ENCODE measurements at regions not wholly inside any gene's neighbourhood (a gene's known extent, or its start where the extent isn't known, plus 50 kb on each side); places are given as distances from the start of the nearest gene placed in this dataset.
A peak's percentile ranks its signal among the peaks of the same experiment; 100 is the strongest.
"Not testable (repeated sequence)": the region's sequence is repeated elsewhere in the genome, so short reads cannot be mapped to it uniquely, and the experiment has no call there.

DNA sequence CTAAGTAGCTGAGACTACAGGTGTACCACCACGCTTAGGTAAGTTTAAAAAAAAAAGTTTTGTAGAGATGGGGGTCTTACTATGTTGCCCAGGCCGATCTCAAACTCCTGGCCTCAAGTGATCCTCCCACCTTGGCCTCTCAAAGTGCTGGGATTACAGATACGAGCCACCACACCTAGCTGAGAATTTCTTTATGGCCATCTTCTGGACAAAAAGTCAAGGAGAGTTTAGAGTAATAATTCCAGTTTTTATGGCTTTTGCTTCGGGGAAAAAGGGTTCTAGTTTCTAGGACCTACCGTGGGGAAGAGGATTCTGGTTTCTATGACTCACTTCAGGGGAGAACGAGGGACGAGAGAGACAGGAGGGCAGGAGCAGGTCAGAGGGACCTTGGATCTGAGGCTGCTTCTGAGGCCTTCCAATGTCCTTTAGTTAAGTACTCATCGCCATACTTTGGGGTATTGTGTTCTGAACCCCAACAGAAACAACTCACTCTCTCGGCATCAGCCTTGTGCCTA, 69.3 kb upstream of the IER3 start:
- H3K9me3 ChIP-seq (ENCODE audit: insufficient read depth, low read length, severe bottlenecking), result no peaks in the 10 kb centered on the region
- H3K4me3 ChIP-seq (ENCODE audit: low read depth in 1 of 2, low read length in 2 of 2), result no peak overlapping the region
- H3K79me2 ChIP-seq (ENCODE audit: insufficient read depth, low read length), result no peaks in the 10 kb centered on the region
- DNase-seq (no peak), ATAC-seq (ENCODE audit: insufficient read depth, low read depth) (no peak)
- H4K20me1 ChIP-seq (ENCODE audit: insufficient read depth, low read length), result no peaks in the 10 kb centered on the region
- no peak overlapping the region for H3K4me2 ChIP-seq (ENCODE audit: insufficient read depth, low read length)
- no peak overlapping the region for H2AFZ ChIP-seq (ENCODE audit: low read depth, low read length)
- no peak overlapping the region for H3K27ac ChIP-seq (ENCODE audit: low read length)
- TF ChIP-seq CTCF (IDR thresholded peaks at IDR 0.05; ENCODE audit: borderline replicate concordance, extremely low read depth, low read length, poor library complexity, severe bottlenecking) (no peak), EZH2 (IDR thresholded peaks at IDR 0.05; ENCODE audit: borderline replicate concordance, low read depth, low read length, severe bottlenecking) (no peak)
- H3K4me1 ChIP-seq (ENCODE audit: insufficient read depth, low read length), result 0 out of 2 replicates have a peak, but pooled peaks cover 5% of the 10 kb centered on the region
- H3K36me3 ChIP-seq (ENCODE audit: insufficient read depth, low read length), result no peaks in the 10 kb centered on the region
- H3K27me3 ChIP-seq (ENCODE audit: insufficient read depth, low read length, poor library complexity), result no peaks in the 10 kb centered on the region
- H3K9ac ChIP-seq (ENCODE audit: low read depth, low read length), result no peak overlapping the region

- H3K79me2 ChIP-seq (ENCODE audit: insufficient read depth, low read length), result no peaks in the 10 kb centered on the region
- TF ChIP-seq EZH2 (IDR thresholded peaks at IDR 0.05; ENCODE audit: borderline replicate concordance, low read depth, low read length, severe bottlenecking) (no peak), CTCF (IDR thresholded peaks at IDR 0.05; ENCODE audit: borderline replicate concordance, extremely low read depth, low read length, poor library complexity, severe bottlenecking) (no peak)
- no peaks in the 10 kb centered on the region for H3K27me3 ChIP-seq (ENCODE audit: insufficient read depth, low read length, poor library complexity)
- H2AFZ ChIP-seq (ENCODE audit: low read depth, low read length), result no peak overlapping the region
- DNase-seq (no peak), ATAC-seq (ENCODE audit: insufficient read depth, low read depth) (0 out of 3 replicates have a peak, but pooled peaks have one; percentile 31)
- H4K20me1 ChIP-seq (ENCODE audit: insufficient read depth, low read length), result no peaks in the 10 kb centered on the region
- H3K9ac ChIP-seq (ENCODE audit: low read depth, low read length), result no peak overlapping the region
- H3K4me2 ChIP-seq (ENCODE audit: insufficient read depth, low read length), result no peak overlapping the region
- H3K4me3 ChIP-seq (ENCODE audit: low read depth in 1 of 2, low read length in 2 of 2), result no peak overlapping the region
- no peaks in the 10 kb centered on the region for H3K9me3 ChIP-seq (ENCODE audit: insufficient read depth, low read length, severe bottlenecking)
- H3K4me1 ChIP-seq (ENCODE audit: insufficient read depth, low read length), result 0 out of 2 replicates have a peak, but pooled peaks cover 5% of the 10 kb centered on the region
- H3K36me3 ChIP-seq (ENCODE audit: insufficient read depth, low read length), result no peaks in the 10 kb centered on the region
- no peak overlapping the region for H3K27ac ChIP-seq (ENCODE audit: low read length)
Measured at GRCh38 chr6:30810813-30811339, 66.5 kb upstream of the IER3 start.

DNA sequence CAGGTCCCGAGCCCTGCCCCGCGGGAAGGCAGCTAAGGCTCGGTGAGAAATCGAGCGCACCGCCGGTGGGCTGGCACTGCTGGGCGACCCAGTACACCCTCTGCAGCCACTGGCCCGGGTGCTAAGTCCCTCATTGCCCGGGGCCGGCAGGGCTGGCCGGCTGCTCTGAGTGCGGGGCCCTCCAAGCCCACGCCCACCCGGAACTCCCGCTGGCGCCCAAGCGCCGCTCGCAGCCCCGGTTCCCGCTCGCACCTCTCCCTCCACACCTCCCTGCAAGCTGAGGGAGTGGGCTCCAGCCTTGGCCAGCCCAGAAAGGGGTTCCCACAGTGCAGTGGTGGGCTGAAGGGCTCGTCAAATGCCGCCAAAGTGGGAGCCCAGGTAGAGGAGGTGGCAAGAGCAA, 63.2 kb upstream of the IER3 start:
- not testable (repeated sequence) for DNase-seq; H3K79me2 ChIP-seq (ENCODE audit: insufficient read depth, low read length); H3K27ac ChIP-seq (ENCODE audit: low read length); H3K27me3 ChIP-seq (ENCODE audit: insufficient read depth, low read length, poor library complexity); H3K4me1 ChIP-seq (ENCODE audit: insufficient read depth, low read length); H3K9me3 ChIP-seq (ENCODE audit: insufficient read depth, low read length, severe bottlenecking); H3K36me3 ChIP-seq (ENCODE audit: insufficient read depth, low read length); H4K20me1 ChIP-seq (ENCODE audit: insufficient read depth, low read length); ATAC-seq (ENCODE audit: insufficient read depth, low read depth); H3K4me2 ChIP-seq (ENCODE audit: insufficient read depth, low read length); H3K4me3 ChIP-seq (ENCODE audit: low read depth in 1 of 2, low read length in 2 of 2); H3K9ac ChIP-seq (ENCODE audit: low read depth, low read length); H2AFZ ChIP-seq (ENCODE audit: low read depth, low read length)

- TF ChIP-seq EZH2 (IDR thresholded peaks at IDR 0.05; ENCODE audit: borderline replicate concordance, low read depth, low read length, severe bottlenecking) (no peak), CTCF (IDR thresholded peaks at IDR 0.05; ENCODE audit: borderline replicate concordance, extremely low read depth, low read length, poor library complexity, severe bottlenecking) (no peak)
- Histone ChIP-seq H3K4me1 (ENCODE audit: insufficient read depth, low read length) (no peaks in the 10 kb centered on the region), H3K9me3 (ENCODE audit: insufficient read depth, low read length, severe bottlenecking) (no peaks in the 10 kb centered on the region), H3K79me2 (ENCODE audit: insufficient read depth, low read length) (no peaks in the 10 kb centered on the region), H4K20me1 (ENCODE audit: insufficient read depth, low read length) (no peaks in the 10 kb centered on the region), H3K36me3 (ENCODE audit: insufficient read depth, low read length) (no peaks in the 10 kb centered on the region), H3K9ac (ENCODE audit: low read depth, low read length) (no peak overlapping the region), H3K4me3 (ENCODE audit: low read depth in 1 of 2, low read length in 2 of 2) (no peak overlapping the region), H3K27me3 (ENCODE audit: insufficient read depth, low read length, poor library complexity) (no peaks in the 10 kb centered on the region), H2AFZ (ENCODE audit: low read depth, low read length) (no peak overlapping the region), H3K27ac (ENCODE audit: low read length) (no peak overlapping the region), H3K4me2 (ENCODE audit: insufficient read depth, low read length) (no peak overlapping the region)
- ATAC-seq (ENCODE audit: insufficient read depth, low read depth) (no peak), DNase-seq (no peak)
Measured at GRCh38 chr6:30806581-30807183, 62.3 kb upstream of the IER3 start.

Measured in DND-41 (cell line).